Breast epithelium (tissue), 3 donors: ENCODE measurements at regions not wholly inside any gene's neighbourhood (a gene's known extent, or its start where the extent isn't known, plus 50 kb on each side); places are given as distances from the start of the nearest gene placed in this dataset.

Experiments used
- POLR2A ChIP-seq: fragments of 450-650 bp; IDR thresholded peaks from one replicate; pipeline ENCODE4 v1.6.1; 2016; ENCODE audit warnings: antibody characterized with exemption, mild to moderate bottlenecking, moderate library complexity
- TF ChIP-seq, protein P1 (sequence below), 3 donors: fragments of 450-650 bp; IDR thresholded peaks; one replicate each; pipeline ENCODE4 v1.5.1; 2016 to 2017; ENCODE audit warnings: antibody characterized with exemption in 3 of 3, mild to moderate bottlenecking in 3 of 3, moderate library complexity in 3 of 3

DNA sequence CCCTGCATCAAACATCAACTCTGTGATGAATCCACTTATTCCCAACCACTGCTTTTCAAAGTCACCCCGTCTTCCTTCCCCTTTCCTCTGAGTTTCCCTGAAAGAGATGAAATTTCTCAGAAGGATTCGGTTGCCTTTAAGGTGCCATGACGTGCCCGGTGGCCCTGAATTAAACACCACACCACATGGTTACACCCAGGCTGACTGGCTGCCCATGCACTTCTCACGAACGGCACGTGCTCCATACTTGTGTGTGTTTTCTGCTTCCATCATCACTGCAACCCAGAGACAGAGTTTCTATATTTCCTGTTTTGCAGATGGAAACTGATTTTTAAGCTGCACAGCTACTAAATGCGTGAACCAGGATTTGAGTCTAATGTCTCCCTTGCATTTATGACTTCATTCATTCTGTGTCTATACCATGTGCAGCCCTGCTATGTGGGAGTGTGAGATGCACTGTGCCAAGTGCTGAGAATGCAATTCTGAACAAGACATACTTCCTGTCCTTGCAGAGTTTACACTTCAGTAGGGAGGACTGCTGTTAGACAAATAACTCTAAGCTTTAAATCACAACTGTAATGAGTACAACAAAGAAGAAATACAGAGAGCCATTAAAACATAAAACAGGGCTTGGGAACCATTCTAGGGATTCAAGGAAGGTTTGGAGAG, 162.9 kb downstream of the NXNL2 start:
- TF ChIP-seq, protein P1, sequence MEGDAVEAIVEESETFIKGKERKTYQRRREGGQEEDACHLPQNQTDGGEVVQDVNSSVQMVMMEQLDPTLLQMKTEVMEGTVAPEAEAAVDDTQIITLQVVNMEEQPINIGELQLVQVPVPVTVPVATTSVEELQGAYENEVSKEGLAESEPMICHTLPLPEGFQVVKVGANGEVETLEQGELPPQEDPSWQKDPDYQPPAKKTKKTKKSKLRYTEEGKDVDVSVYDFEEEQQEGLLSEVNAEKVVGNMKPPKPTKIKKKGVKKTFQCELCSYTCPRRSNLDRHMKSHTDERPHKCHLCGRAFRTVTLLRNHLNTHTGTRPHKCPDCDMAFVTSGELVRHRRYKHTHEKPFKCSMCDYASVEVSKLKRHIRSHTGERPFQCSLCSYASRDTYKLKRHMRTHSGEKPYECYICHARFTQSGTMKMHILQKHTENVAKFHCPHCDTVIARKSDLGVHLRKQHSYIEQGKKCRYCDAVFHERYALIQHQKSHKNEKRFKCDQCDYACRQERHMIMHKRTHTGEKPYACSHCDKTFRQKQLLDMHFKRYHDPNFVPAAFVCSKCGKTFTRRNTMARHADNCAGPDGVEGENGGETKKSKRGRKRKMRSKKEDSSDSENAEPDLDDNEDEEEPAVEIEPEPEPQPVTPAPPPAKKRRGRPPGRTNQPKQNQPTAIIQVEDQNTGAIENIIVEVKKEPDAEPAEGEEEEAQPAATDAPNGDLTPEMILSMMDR (IDR thresholded peaks at IDR 0.05) = no peak
- no peak for TF ChIP-seq POLR2A
